Endothelial cell of umbilical vein (primary cell): ENCODE measurements at regions not wholly inside any gene's neighbourhood (a gene's known extent, or its start where the extent isn't known, plus 50 kb on each side); places are given as distances from the start of the nearest gene placed in this dataset.

Experiments
- BruUV-seq: library from RNA; stranded (reverse); fragments of 400-500 nt; replicated peaks from 2 replicates; lab custom pipeline; 2021; lab: Mats Ljungman, UMichigan
- CTCF ChIA-PET: fragments of 300-600, 350-600 bp; sonication (Branson Sonifier 250); formaldehyde crosslinking; loops from one replicate; lab custom pipeline; 2021; ENCODE audit warnings: antibody characterized with exemption, inconsistent platforms; lab: Charles Lee
- POLR2A ChIA-PET: fragments of 300-600, 350-600 bp; sonication (Branson Sonifier 250); formaldehyde crosslinking; loops from one replicate; lab custom pipeline; 2021; ENCODE audit warnings: antibody characterized with exemption, inconsistent platforms; lab: Charles Lee
- DNase-seq: peaks from one replicate; pipeline ENCODE4 v3.0.0-alpha.2; 2011; ENCODE audit warnings: low read depth, low spot score
- FAIRE-seq: peaks from 2 replicates; lab custom pipeline; 2011; peaks lifted over from hg19 to GRCh38; lab: Jason Lieb, UNC
- H2AFZ ChIP-seq: 2 replicates; pipeline ENCODE4 v1.6.0; 2012; ENCODE audit warnings: low read depth, low read length, control low read depth, inconsistent platforms
- H3K27ac ChIP-seq: 2 replicates; pipeline ENCODE4 v1.5.1; 2011; ENCODE audit warnings: low read depth, mild to moderate bottlenecking, control low read depth, low read length, moderate library complexity; ENCODE audit not compliant: insufficient read depth
- H3K27me3 ChIP-seq, 2 experiments: 2 replicates each; pipeline versions ENCODE4 v1.6.0 to v1.6.1; 2011; ENCODE audit warnings: low read length in 2 of 2, mixed read lengths in 1 of 2; ENCODE audit not compliant: control insufficient read depth in 2 of 2, insufficient read depth in 2 of 2
- H3K36me3 ChIP-seq, 2 experiments: 2 replicates in 1 of 2; 3 replicates in 1 of 2; pipeline ENCODE4 v1.5.1; 2011; ENCODE audit warnings: low read length in 2 of 2, mild to moderate bottlenecking in 1 of 2, moderate library complexity in 1 of 2; ENCODE audit not compliant: control insufficient read depth in 2 of 2, insufficient read depth in 2 of 2; ENCODE audit errors: extremely low read depth in 1 of 2
- H3K4me1 ChIP-seq: 3 replicates; pipeline ENCODE4 v1.5.1; 2011; ENCODE audit warnings: mild to moderate bottlenecking, low read length; ENCODE audit not compliant: control insufficient read depth, insufficient read depth; ENCODE audit errors: extremely low read depth
- H3K4me2 ChIP-seq: 2 replicates; pipeline ENCODE4 v1.6.1; 2011; ENCODE audit warnings: low read length, control low read depth, mixed read lengths; ENCODE audit not compliant: insufficient read depth
- H3K4me3 ChIP-seq, 3 experiments: fragments of 200-600 bp in 1 of 3; sonication (generic), shearing (Covaris generic) in 1 of 3; replicated peaks in 1 of 3; 2 replicates each; pipeline ENCODE4 v1.5.1; 2011 to 2016; ENCODE audit warnings: control low read depth in 3 of 3, low read length in 3 of 3, mild to moderate bottlenecking in 2 of 3, inconsistent platforms in 1 of 3, low read depth in 1 of 3, moderate library complexity in 1 of 3; ENCODE audit not compliant: insufficient read depth in 1 of 3
- H3K79me2 ChIP-seq: 2 replicates; pipeline ENCODE4 v1.6.0; 2012; ENCODE audit warnings: low read length, inconsistent platforms; ENCODE audit not compliant: control insufficient read depth, insufficient read depth
- H3K9ac ChIP-seq: replicated peaks from 2 replicates; pipeline ENCODE3; 2011; ENCODE audit warnings: low read length, control low read depth; ENCODE audit not compliant: insufficient read depth; ENCODE audit errors: extremely low read depth
- H3K9me1 ChIP-seq: replicated peaks from 3 replicates; pipeline ENCODE4 v1.6.0; 2011; ENCODE audit warnings: mild to moderate bottlenecking, low read length; ENCODE audit not compliant: control insufficient read depth, insufficient read depth; ENCODE audit errors: extremely low read depth
- H3K9me3 ChIP-seq: replicated peaks from 2 replicates; pipeline ENCODE4 v1.5.1; 2012; ENCODE audit warnings: low read length, inconsistent platforms; ENCODE audit not compliant: control insufficient read depth, insufficient read depth
- H4K20me1 ChIP-seq: replicated peaks from 2 replicates; pipeline ENCODE3; 2011; ENCODE audit warnings: mild to moderate bottlenecking, low read length; ENCODE audit not compliant: control insufficient read depth, insufficient read depth; ENCODE audit errors: extremely low read depth
- CTCF ChIP-seq, 2 donors: IDR thresholded peaks; 1 replicate in 1 of 2; 2 replicates in 1 of 2; pipeline ENCODE4 v1.5.1; 2011; ENCODE audit warnings: low read length in 2 of 2, mild to moderate bottlenecking in 2 of 2, moderate library complexity in 2 of 2, control low read depth in 1 of 2, inconsistent platforms in 1 of 2, low read depth in 1 of 2; ENCODE audit not compliant: insufficient read depth in 1 of 2; ENCODE audit errors: extremely low read depth in 1 of 2
- EZH2 ChIP-seq: IDR thresholded peaks from 2 replicates; pipeline ENCODE4 v1.6.1; 2012; ENCODE audit warnings: borderline replicate concordance, low read depth, mild to moderate bottlenecking, moderate library complexity, low read length, inconsistent platforms; ENCODE audit not compliant: severe bottlenecking
- FOS ChIP-seq: IDR thresholded peaks from 2 replicates; pipeline ENCODE4 v1.6.1; 2011; ENCODE audit warnings: mild to moderate bottlenecking, low read length, moderate library complexity, borderline replicate concordance; ENCODE audit not compliant: insufficient read depth
- JUN ChIP-seq: IDR thresholded peaks from 2 replicates; pipeline ENCODE4 v1.6.1; 2011; ENCODE audit warnings: borderline replicate concordance, low read depth; ENCODE audit not compliant: insufficient read length, insufficient read depth
- MAX ChIP-seq: IDR thresholded peaks from 2 replicates; pipeline ENCODE4 v1.6.1; 2011; ENCODE audit not compliant: insufficient read depth, insufficient read length
- POLR2A ChIP-seq: IDR thresholded peaks from 2 replicates; pipeline ENCODE4 v1.6.1; 2012; ENCODE audit warnings: low read depth, mild to moderate bottlenecking, control low read depth, low read length
- POLR2AphosphoS5 ChIP-seq: IDR thresholded peaks from 2 replicates; pipeline ENCODE4 v1.6.1; 2012; ENCODE audit warnings: low read depth, mild to moderate bottlenecking, control low read depth, low read length, moderate library complexity; ENCODE audit not compliant: insufficient read depth
- dilution Hi-C: fragments of 300-500 bp; cut with MboI; formaldehyde crosslinking; loops from one replicate; pipeline ENCODE4 v1.15.0; 2019; ENCODE audit warnings: low sequenced_read_pairs; ENCODE audit not compliant: extremely low pct_ligation_motif_present
- intact Hi-C: fragments of 100-400 bp; cut with micrococcal nuclease; formaldehyde crosslinking; loops from one replicate; pipeline ENCODE4 v1.10.0; 2022

GRCh38 chr6:126682440-126682839, 342.5 kb downstream of the CENPW start:
- TF ChIP-seq FOS: no peak
- no peak for TF ChIP-seq MAX
- TF ChIP-seq CTCF (IDR thresholded peaks at IDR 0.05; ENCODE audit: extremely low read depth in 1 of 2, insufficient read depth in 1 of 2, low read depth in 1 of 2, low read length in 2 of 2): no peak
- no peak for TF ChIP-seq POLR2AphosphoS5
- TF ChIP-seq JUN: no peak
- no peak for TF ChIP-seq EZH2
- TF ChIP-seq POLR2A: no peak
- no peak for DNase-seq
- H4K20me1 ChIP-seq: no peaks in the 10 kb centered on the region
- H3K4me3 ChIP-seq: no peak overlapping the region
- FAIRE-seq: no peak
- H3K9me3 ChIP-seq: no peaks in the 10 kb centered on the region
- no peaks in the 10 kb centered on the region for H3K9me1 ChIP-seq
- BruUV-seq: no TSS peak
- dilution Hi-C loops (no loop called here), intact Hi-C loops (no loop called here)
- H3K27me3 ChIP-seq: no peaks in the 10 kb centered on the region
- ChIA-PET CTCF (no interaction called here), POLR2A (no interaction called here)
- H3K79me2 ChIP-seq: no peaks in the 10 kb centered on the region
- H3K4me1 ChIP-seq: no peaks in the 10 kb centered on the region
- no peak overlapping the region for H2AFZ ChIP-seq
- no peaks in the 10 kb centered on the region for H3K36me3 ChIP-seq
- no peak overlapping the region for H3K27ac ChIP-seq
- no peak overlapping the region for H3K9ac ChIP-seq
- H3K4me2 ChIP-seq: no peak overlapping the region
